Renal pelvis (tissue), 1 donor: ENCODE measurements at regions not wholly inside any gene's neighbourhood (a gene's known extent, or its start where the extent isn't known, plus 50 kb on each side); places are given as distances from the start of the nearest gene placed in this dataset.
A peak's percentile ranks its signal among the peaks of the same experiment; 100 is the strongest.
"Not testable (repeated sequence)": the region's sequence is repeated elsewhere in the genome, so short reads cannot be mapped to it uniquely, and the experiment has no call there.

Experiments used
- DNase-seq: peaks from one replicate; pipeline ENCODE4 v3.0.0-alpha.2; 2013

- DNase-seq, result no peak
These were observed 305.0 kb downstream of the TYW1 start for GRCh38 chr7:67301667-67302066.

DNA sequence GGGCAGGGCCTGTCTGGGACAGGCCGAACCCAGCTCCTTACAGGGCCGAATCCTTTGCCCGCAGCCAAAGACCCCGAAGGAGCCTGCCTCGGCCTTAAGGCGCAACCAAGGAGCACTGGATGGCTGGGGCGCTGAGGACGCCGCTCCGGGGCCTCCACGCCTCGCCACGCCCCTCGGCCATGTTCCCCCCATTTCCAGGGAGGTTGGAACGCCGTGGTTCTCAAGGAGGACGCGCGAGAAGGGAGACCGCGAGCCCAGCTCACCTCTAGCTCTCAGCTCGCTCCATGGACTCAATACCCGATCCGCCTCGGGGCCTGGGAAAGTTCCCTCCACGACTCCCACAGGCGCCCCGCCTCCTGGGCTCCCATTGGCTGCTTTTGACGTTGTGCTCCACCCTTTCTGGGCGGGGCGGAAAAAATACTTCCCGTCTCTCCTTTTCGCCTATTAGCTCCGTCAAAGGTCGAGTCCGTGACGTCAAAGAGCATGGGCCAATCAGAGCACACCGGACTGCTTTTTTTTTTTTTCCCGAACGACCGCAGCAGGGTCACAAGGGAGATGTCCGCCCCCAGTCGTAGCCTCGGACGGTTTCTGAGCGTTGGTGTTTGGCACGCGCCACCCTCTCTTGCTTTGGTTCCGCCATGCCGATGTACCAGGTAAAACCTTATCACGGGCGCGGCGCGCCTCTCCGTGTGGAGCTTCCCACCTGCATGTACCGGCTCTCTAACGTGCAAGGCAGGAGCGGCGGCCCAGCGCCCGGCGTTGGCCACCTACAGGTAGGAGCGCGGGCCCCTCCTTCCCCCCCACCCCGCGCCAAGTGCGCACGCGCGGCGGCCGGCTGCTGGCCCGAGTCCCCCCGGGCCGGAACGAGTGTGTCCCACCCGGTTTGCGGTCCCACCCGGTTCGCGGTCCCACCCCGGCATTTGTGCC is 305.7 kb downstream of the TYW1 start:
- DNase-seq, result peak; percentile 100

DNA sequence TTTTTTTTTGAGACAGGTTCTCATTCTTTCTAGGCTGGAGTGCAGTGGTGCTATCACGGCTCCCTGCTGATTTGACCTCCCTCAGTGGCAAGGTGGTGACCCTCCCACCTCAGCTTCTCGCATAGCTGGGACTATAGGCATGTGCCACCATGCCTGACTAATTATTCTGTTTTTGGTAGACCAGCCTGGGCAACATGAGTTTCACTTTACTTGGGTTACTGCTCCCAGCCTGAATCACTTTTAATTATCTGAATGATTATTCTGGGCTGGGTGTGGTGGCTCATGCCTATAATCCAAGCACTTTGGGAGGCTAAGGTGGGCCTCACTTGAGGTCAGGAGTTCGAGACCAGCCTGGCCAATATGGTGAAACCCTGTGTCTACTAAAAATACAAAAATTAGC is 308.2 kb downstream of the TYW1 start:
- DNase-seq, result not testable (repeated sequence)

DNA sequence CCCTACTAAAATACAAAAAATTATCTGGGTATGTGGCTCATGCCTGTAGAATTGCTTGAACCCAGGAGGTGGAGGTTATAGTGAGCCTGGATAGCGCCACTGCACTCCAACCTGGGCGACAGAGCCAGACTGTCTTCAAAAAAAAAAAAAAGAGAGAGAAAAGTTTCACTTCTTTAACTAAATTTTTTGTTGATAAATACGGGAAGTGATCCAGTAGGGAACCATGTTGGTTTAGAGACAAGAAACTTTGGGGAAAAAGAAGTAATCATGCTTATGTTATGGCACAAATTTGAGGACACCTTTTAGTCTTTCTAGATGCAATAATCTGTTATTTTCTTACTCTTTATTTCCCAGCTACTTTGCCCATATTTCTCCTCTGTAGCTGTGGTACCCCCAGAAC is 309.7 kb downstream of the TYW1 start:
- no peak for DNase-seq

- DNase-seq, result no peak
These were observed 313.3 kb downstream of the TYW1 start for GRCh38 chr7:67309764-67310549.

DNA sequence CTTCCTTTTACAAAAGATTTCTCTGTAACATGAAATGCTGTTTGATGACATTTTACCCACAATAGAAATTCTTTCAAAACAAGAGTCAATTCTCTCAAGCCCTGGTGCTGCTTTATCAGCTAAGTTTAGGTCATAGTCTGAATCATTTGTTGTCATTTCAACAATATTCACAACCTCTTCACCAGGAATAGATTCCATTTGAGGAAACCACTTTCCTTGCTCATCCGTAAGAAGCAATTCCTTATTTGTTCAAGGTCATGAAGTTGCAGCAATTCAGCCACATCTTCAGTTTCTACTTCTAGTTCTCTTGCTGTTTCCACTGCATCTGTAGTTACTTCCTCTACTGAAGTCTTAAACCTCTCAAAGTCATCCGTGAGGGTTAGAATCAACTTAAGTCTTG is 315.3 kb downstream of the TYW1 start:
- DNase-seq, result no peak

GRCh38 chr7:67313213-67313612 is 316.6 kb downstream of the TYW1 start:
- DNase-seq, result no peak

DNA sequence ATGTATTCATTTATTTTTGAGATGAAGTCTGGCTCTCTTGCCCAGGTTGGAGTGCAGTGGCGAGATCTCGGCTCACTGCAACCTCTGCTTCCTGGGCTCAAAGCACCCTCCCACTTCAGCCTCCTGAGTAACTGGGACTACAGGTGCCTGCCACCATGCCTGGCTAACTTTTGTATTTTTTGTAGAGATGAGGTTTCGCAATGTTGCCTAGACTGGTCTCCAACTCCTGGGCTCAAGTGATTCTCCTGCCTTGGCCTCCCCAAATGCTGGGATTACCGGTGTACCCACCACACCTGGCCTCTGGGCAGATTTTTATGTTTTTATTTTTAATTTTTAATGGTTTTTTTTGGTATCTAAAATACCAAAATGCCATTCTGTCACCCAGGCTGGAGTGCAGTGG is 320.3 kb downstream of the TYW1 start:
- DNase-seq, result not testable (repeated sequence)

- not testable (repeated sequence) for DNase-seq
These were observed 331.6 kb downstream of the TYW1 start for GRCh38 chr7:67328257-67328656.

DNA sequence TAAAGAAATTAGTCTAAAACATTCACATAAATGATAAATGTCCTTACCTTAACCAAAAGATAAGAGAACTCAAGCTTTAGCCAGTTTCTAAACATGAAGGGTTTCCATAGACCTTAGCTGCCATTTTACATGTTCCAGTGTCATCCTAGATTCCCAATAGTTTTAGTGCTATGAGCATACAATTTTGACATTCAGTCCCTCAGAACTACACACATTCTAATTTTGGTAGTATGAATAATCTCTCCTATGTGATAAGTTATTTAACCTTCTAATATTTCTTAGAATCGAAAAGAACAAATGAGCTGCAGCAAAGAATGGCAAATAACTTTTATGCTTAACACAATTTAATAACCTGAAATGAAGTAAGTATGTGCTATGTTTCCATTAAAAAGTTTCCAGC is 338.5 kb downstream of the TYW1 start:
- not testable (repeated sequence) for DNase-seq

GRCh38 chr7:67335663-67336062 is 339.0 kb downstream of the TYW1 start:
- DNase-seq, result not testable (repeated sequence)

GRCh38 chr7:67338545-67338944 is 341.9 kb downstream of the TYW1 start:
- DNase-seq, result not testable (repeated sequence)

DNA sequence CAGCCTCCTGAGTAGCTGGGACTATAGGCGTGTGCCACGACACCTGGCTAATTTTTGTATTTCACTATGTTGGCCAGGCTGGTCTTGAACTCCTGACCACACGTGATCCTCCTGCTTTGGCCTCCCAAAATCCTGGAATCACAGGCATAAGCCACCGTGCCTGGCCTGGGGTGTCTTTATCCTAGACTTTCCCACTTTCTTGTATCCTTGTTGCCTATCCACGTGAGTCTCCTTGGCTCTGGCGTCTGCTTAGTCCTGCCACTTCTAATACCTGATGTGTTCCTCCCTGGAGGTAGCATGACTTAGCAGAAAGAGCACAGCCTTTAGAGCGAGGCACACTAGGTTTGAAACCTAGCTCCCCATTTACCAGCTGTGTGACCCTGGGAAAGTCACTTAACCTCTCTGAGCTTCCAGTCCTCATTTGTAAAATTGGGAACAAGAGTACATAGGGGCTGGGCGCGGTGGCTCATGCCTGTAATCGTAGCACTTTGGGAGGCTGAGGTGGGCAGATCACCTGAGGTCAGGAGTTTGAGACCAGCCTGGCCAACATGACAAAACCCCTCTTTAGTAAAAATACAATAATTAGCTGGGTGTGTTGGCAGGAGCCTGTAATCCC is 344.6 kb downstream of the TYW1 start:
- DNase-seq, result no peak

DNA sequence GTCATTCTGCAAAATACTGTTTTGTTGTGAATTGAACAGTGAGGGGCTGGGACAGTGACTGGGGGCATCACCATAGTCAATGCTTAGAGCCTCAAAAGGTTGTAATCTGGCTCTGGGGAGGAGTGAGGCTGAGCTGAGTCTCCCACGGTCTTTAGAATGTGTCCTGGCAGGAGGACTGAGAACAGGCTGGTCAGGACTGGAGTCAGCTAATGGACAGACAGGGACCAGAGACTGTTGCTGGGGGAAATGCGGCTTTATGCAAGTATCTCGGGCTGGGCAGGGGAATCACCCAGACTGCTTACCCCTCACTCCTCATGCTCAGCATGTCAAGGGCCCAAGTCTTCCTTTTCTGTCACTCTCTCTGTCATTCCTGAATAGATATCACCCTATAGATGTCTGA is 346.5 kb downstream of the TYW1 start:
- DNase-seq, result no peak

DNA sequence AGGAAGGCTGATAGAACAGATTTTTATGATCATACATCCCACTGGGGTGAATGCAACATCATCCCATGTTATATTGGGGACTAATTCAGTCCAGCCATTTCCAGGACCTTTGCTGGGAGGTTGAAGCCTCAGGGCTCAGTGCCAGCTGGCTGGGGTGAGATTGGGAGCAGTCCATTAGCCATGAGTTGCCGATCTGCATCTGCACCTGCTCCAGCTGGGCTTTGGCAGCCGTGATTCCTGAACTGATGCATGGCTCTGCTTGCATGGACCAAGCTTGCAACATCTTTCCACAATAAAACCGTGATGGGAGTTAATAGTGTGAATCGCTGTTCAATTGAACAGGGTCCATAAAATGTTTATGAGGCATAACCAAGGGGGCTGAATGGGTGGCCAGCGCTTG is 346.9 kb downstream of the TYW1 start:
- peak; percentile 15 for DNase-seq

DNA sequence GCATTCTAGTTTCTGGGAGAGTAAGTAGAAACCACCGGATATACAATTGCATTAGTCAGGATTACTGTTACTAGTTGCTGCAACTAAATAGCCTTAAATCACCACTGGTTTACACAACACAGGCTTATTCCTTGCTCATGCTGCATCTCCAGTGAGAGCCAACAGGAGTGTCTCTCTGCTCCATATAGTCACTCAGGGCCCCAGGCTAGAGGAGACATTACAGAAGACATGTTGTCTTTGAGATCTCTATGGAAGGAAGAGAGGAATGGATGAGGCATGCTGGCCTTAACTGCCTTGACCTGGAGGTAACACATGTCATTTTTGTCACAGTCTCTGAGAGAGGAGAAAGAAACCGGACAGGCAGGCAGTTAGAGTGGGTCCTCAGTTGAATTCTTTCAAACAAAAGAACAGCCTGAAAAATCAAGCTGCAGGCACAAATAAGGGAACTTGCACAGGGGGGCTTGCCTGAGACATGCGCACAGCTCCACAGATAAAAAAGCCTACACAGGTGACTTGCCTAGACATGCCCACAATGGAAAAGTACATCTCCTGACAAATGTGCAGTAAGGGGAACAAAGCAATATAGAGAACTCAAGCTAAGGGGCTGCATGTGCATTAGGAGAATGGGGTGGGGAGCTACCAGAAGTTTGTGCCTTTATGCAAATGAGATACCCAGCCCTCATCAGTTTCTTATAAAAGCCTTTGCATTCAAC is 348.0 kb downstream of the TYW1 start:
- DNase-seq, result no peak

- DNase-seq, result no peak
These were observed 349.5 kb downstream of the TYW1 start for GRCh38 chr7:67346126-67346525.

DNA sequence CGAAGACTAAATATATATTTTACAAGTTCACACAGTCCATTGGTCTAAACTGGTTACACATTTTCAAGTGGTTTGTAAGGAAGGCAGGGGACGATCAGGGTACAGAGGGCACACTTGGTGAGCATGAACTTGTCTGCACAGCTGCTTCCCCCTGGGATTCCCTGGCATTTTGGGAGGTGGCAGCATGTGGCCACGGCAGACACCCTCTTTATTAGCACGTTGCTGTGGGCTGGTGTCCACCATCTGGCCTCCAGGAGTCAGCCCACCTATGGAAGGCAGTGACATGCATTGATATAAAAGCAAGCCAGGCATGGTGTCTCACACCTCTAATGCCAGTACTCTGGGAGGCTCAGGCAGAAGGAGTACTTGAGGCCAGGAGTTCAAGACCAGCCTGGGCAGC is 350.2 kb downstream of the TYW1 start:
- DNase-seq, result no peak

DNA sequence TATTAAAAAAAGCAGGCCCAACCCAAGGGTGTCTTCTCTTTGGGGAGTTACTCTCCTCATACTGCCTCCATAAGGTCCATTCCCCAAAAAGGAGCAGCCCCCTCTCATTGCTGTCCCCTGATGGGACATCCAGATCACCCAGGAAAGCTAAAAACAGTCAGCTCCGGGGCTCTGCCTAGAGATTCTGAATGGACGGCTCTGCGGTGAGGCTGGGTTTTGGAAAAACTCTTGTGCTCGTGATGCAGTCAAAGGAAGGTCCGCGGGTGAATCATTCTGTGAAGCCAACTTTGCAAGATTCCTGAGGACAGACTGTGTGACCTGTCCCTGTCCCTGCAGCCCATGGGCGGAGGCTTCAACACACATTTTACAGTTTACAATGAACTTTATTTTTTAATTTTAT is 351.5 kb downstream of the TYW1 start:
- DNase-seq, result no peak

DNA sequence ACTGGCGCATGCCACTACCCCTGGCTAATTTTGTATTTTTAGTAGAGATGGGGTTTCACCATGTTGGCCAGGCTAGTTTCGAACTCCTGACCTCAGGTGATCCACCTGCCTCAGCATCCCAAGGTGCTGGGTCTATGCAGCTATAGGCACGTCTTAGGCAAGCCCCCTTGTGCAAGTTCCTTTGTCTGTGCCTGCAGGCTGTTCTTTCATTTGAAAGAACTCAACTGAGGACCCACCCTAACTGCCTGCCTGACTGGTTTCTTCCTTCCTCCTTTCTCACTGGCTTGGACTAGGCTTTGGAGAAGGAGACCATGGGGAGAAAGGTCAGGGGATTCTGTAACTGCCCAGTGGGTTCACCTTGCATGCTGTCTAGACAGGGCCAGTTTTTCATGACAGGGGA is 361.0 kb downstream of the TYW1 start:
- not testable (repeated sequence) for DNase-seq

GRCh38 chr7:67358316-67358715 is 361.7 kb downstream of the TYW1 start:
- not testable (repeated sequence) for DNase-seq

DNA sequence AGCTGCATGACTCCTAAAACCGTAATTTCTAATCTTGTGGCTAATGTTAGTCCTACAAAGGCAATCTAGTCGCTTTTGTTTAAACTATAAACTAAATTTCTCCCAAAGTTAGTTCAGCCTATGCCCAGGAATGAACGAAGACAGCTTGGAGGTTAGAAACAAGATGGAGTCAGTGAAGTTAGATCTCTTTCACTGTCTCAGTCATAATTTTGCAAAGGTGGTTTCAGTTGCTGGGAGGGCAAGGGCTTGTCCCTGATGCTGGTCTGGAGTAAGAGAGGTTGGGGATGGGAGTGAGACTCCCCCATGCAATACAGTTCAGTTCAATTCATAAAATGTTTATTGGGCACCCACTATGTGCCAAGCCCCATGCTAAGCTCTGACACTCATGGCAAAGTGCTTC is 362.1 kb downstream of the TYW1 start:
- not testable (repeated sequence) for DNase-seq
